Liver (tissue), 8 donors: ENCODE measurements at regions not wholly inside any gene's neighbourhood (a gene's known extent, or its start where the extent isn't known, plus 50 kb on each side); places are given as distances from the start of the nearest gene placed in this dataset.

Experiments
- DNase-seq: peaks from one replicate; pipeline ENCODE4 v3.0.0-alpha.2; 2017; ENCODE audit warnings: low spot score
- H3K27ac ChIP-seq, 2 donors: one replicate each; pipeline ENCODE4 v1.7.0; 2013; ENCODE audit warnings: inconsistent platforms in 2 of 2, low read length in 2 of 2, control low read depth in 1 of 2, low read depth in 1 of 2, mild to moderate bottlenecking in 1 of 2
- H3K27me3 ChIP-seq, 4 donors: one replicate each; pipeline versions ENCODE4 v1.6.1 to v1.7.0; 2013; ENCODE audit warnings: low read length in 3 of 4, inconsistent platforms in 1 of 4, mild to moderate bottlenecking in 1 of 4, moderate library complexity in 1 of 4; ENCODE audit not compliant: control insufficient read depth in 4 of 4, insufficient read depth in 4 of 4
- H3K36me3 ChIP-seq, 4 donors: one replicate each; pipeline versions ENCODE4 v1.6.1 to v1.7.0; 2013; ENCODE audit warnings: low read length in 3 of 4, mild to moderate bottlenecking in 3 of 4, low read depth in 1 of 4, moderate library complexity in 1 of 4; ENCODE audit not compliant: control insufficient read depth in 4 of 4, insufficient read depth in 3 of 4
- H3K4me1 ChIP-seq, 4 donors: one replicate each; pipeline versions ENCODE4 v1.6.1 to v1.7.0; 2013; ENCODE audit warnings: low read length in 3 of 4, mild to moderate bottlenecking in 3 of 4, moderate library complexity in 1 of 4; ENCODE audit not compliant: control insufficient read depth in 4 of 4, insufficient read depth in 4 of 4
- H3K4me3 ChIP-seq, 3 donors: one replicate each; pipeline versions ENCODE4 v1.6.1 to v1.7.0; 2013; ENCODE audit warnings: low read length in 3 of 3, control low read depth in 1 of 3, low read depth in 1 of 3, mild to moderate bottlenecking in 1 of 3
- H3K9ac ChIP-seq, 2 donors: one replicate each; pipeline ENCODE4 v1.7.0; 2013; ENCODE audit warnings: low read length in 2 of 2, mild to moderate bottlenecking in 2 of 2, moderate library complexity in 2 of 2, control low read depth in 1 of 2, low read depth in 1 of 2
- H3K9me3 ChIP-seq, 4 donors: one replicate each; pipeline versions ENCODE4 v1.6.1 to v1.7.0; 2013; ENCODE audit warnings: low read length in 3 of 4; ENCODE audit not compliant: control insufficient read depth in 4 of 4
- ATF3 ChIP-seq: IDR thresholded peaks from 2 replicates; pipeline ENCODE4 v1.6.1; 2016; ENCODE audit warnings: antibody characterized with exemption
- CTCF ChIP-seq: fragments of 150-350 bp; IDR thresholded peaks from 2 replicates; pipeline ENCODE4 v1.5.1; 2017; ENCODE audit warnings: improper control_type of control experiment, low read depth, low read length; ENCODE audit not compliant: missing input control
- EGR1 ChIP-seq, 2 donors: IDR thresholded peaks; 2 replicates each; pipeline ENCODE4 v1.6.1; 2016 to 2018; ENCODE audit warnings: antibody characterized with exemption in 2 of 2, low read depth in 2 of 2
- FOXA1 ChIP-seq: IDR thresholded peaks from 2 replicates; pipeline ENCODE4 v1.6.1; 2016; ENCODE audit warnings: antibody characterized with exemption
- FOXA2 ChIP-seq: IDR thresholded peaks from 2 replicates; pipeline ENCODE4 v1.6.1; 2016; ENCODE audit warnings: antibody characterized with exemption
- GABPA ChIP-seq, 2 donors: IDR thresholded peaks in 1 of 2; conservative IDR thresholded peaks in 1 of 2; 2 replicates each; pipeline ENCODE4 v1.6.1; 2016; ENCODE audit warnings: antibody characterized with exemption in 2 of 2, mild to moderate bottlenecking in 1 of 2, moderate library complexity in 1 of 2
- HNF4A ChIP-seq, 2 donors: conservative IDR thresholded peaks; 2 replicates each; pipeline ENCODE4 v1.6.1; 2016; ENCODE audit warnings: antibody characterized with exemption in 2 of 2, mild to moderate bottlenecking in 2 of 2
- HNF4G ChIP-seq: IDR thresholded peaks from 2 replicates; pipeline ENCODE4 v1.6.1; 2016; ENCODE audit warnings: antibody characterized with exemption
- JUND ChIP-seq, 2 donors: IDR thresholded peaks; 2 replicates each; pipeline ENCODE4 v1.6.1; 2016; ENCODE audit warnings: antibody characterized with exemption in 2 of 2
- MAX ChIP-seq: IDR thresholded peaks from 2 replicates; pipeline ENCODE4 v1.6.1; 2016; ENCODE audit warnings: antibody characterized with exemption
- NR2F2 ChIP-seq: IDR thresholded peaks from 2 replicates; pipeline ENCODE4 v1.6.1; 2016; ENCODE audit warnings: antibody characterized with exemption
- RAD21 ChIP-seq, 2 donors: IDR thresholded peaks; 2 replicates each; pipeline ENCODE4 v1.6.1; 2016; ENCODE audit warnings: antibody characterized with exemption in 2 of 2, mild to moderate bottlenecking in 2 of 2
- REST ChIP-seq: IDR thresholded peaks from 2 replicates; pipeline ENCODE4 v1.6.1; 2016; ENCODE audit warnings: antibody characterized with exemption, mild to moderate bottlenecking
- RXRA ChIP-seq, 2 donors: IDR thresholded peaks; 2 replicates each; pipeline ENCODE4 v1.6.1; 2017 to 2018; ENCODE audit warnings: antibody characterized with exemption in 2 of 2, mild to moderate bottlenecking in 1 of 2
- SP1 ChIP-seq: IDR thresholded peaks from 2 replicates; pipeline ENCODE4 v1.6.1; 2018; ENCODE audit warnings: antibody characterized with exemption, mild to moderate bottlenecking
- TAF1 ChIP-seq: conservative IDR thresholded peaks from 2 replicates; pipeline ENCODE4 v1.6.1; 2016; ENCODE audit warnings: antibody characterized with exemption, mild to moderate bottlenecking
- YY1 ChIP-seq: IDR thresholded peaks from 2 replicates; pipeline ENCODE4 v1.6.1; 2016; ENCODE audit warnings: antibody characterized with exemption, mild to moderate bottlenecking
- ZBTB33 ChIP-seq: IDR thresholded peaks from 2 replicates; pipeline ENCODE4 v1.6.1; 2016; ENCODE audit warnings: antibody characterized with exemption
- WGBS: extraction: QIAGEN DNeasy Blood & Tissue Kit; methylation state at CpG from one replicate; pipeline ENCODE4 v1.1.7; 2013; 5-methylcytosine and 5-hydroxymethylcytosine counted together
- donor health status: healthy.
- donor health status: healthy.
- donor health status: healthy.
- donor health status: healthy.
- donor health status: healthy.

GRCh38 chr6:140602431-140603248, 1228.2 kb upstream of the CITED2 start:
- DNase-seq, result no peak
- H3K4me3 ChIP-seq, result no peak overlapping the region
- H3K27ac ChIP-seq, result no peak overlapping the region
- no peaks in the 10 kb centered on the region for H3K36me3 ChIP-seq
- no peaks in the 10 kb centered on the region for H3K9me3 ChIP-seq
- H3K4me1 ChIP-seq, result no peaks in the 10 kb centered on the region
- 85% methylated on average over 6 of the region's 6 CpGs for WGBS
- H3K9ac ChIP-seq, result no peak overlapping the region
- TF ChIP-seq HNF4G (no peak), FOXA2 (no peak), GABPA (IDR thresholded peaks at IDR 0.05 in 1 of 2, conservative IDR thresholded peaks at IDR 0.05 in 1 of 2) (no peak), RXRA (IDR thresholded peaks at IDR 0.05) (no peak), NR2F2 (no peak), TAF1 (no peak), RAD21 (IDR thresholded peaks at IDR 0.05) (no peak), YY1 (no peak), ZBTB33 (no peak)
- no peaks in the 10 kb centered on the region for H3K27me3 ChIP-seq

GRCh38 chr6:140601021-140601808, 1226.8 kb upstream of the CITED2 start:
- H3K9ac ChIP-seq, result no peak overlapping the region
- H3K27ac ChIP-seq, result no peak overlapping the region
- H3K4me1 ChIP-seq, result no peaks in the 10 kb centered on the region
- WGBS, result 59% methylated on average over 3 of the region's 3 CpGs
- no peak for TF ChIP-seq MAX
- TF ChIP-seq SP1, result no peak
- TF ChIP-seq JUND (IDR thresholded peaks at IDR 0.05), result no peak
- TF ChIP-seq HNF4G, result no peak
- TF ChIP-seq FOXA2, result no peak
- TF ChIP-seq ZBTB33, result no peak
- no peak for TF ChIP-seq GABPA (IDR thresholded peaks at IDR 0.05 in 1 of 2, conservative IDR thresholded peaks at IDR 0.05 in 1 of 2)
- TF ChIP-seq HNF4A (conservative IDR thresholded peaks at IDR 0.05), result no peak
- TF ChIP-seq FOXA1, result no peak
- TF ChIP-seq RXRA (IDR thresholded peaks at IDR 0.05), result no peak
- TF ChIP-seq CTCF, result no peak
- no peak for TF ChIP-seq ATF3
- TF ChIP-seq EGR1 (IDR thresholded peaks at IDR 0.05; ENCODE audit: low read depth in 2 of 2), result no peak
- TF ChIP-seq TAF1, result no peak
- TF ChIP-seq YY1, result no peak
- TF ChIP-seq REST, result no peak
- TF ChIP-seq NR2F2, result no peak
- TF ChIP-seq RAD21 (IDR thresholded peaks at IDR 0.05), result no peak
- H3K36me3 ChIP-seq, result no peaks in the 10 kb centered on the region
- DNase-seq, result no peak
- H3K4me3 ChIP-seq, result no peak overlapping the region
- no peaks in the 10 kb centered on the region for H3K27me3 ChIP-seq
- no peaks in the 10 kb centered on the region for H3K9me3 ChIP-seq
